NB4 (cell line): ENCODE measurements at regions not wholly inside any gene's neighbourhood (a gene's known extent, or its start where the extent isn't known, plus 50 kb on each side); places are given as distances from the start of the nearest gene placed in this dataset.

Experiments
- CTCF ChIP-seq: IDR thresholded peaks from one replicate; pipeline ENCODE4 v1.5.1; 2012; ENCODE audit warnings: low read depth, low read length
- MAX ChIP-seq: IDR thresholded peaks from 2 replicates; pipeline ENCODE4 v1.6.1; 2011; ENCODE audit warnings: low read depth, low read length
- POLR2A ChIP-seq: IDR thresholded peaks from 2 replicates; pipeline ENCODE4 v1.6.1; 2011; ENCODE audit warnings: mild to moderate bottlenecking; ENCODE audit not compliant: insufficient read length; ENCODE audit errors: extremely low read depth

GRCh38 chr2:129741165-129741564, 238.3 kb upstream of the RAB6C start:
- TF ChIP-seq POLR2A, result no peak
- no peak for TF ChIP-seq CTCF
- TF ChIP-seq MAX, result no peak
